ENCODE measurements at regions not wholly inside any gene's neighbourhood (a gene's known extent, or its start where the extent isn't known, plus 50 kb on each side); places are given as distances from the start of the nearest gene placed in this dataset.

DNA sequence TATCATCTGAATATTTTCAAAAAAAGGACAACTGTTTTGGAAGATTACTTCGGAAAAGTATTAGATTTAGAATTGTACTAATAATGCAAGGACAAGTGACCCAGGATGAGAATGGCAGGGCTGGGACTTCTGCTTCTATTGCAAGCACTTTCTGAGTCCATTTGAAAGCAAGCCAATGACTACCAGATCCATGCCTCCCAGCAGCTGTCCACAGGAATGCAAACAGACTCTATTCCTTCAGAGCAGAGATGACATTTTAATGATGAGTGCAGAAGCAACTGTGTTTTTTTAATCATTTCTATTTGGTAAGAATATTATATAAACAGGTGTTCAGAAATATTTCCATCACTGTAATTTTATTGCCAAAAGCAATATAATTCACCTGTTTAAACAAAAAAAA is 456.7 kb downstream of the SOX11 start:
- no peaks in the 10 kb centered on the region for H3K4me1 ChIP-seq (ENCODE audit: low read length)
- no peaks in the 10 kb centered on the region for H4K20me1 ChIP-seq (ENCODE audit: insufficient read depth, low read depth, low read length)
- H3K9ac ChIP-seq (ENCODE audit: low read length): no peak overlapping the region
- no peak overlapping the region for H2AFZ ChIP-seq (ENCODE audit: low read length)
- H3K9me3 ChIP-seq (ENCODE audit: low read length): peaks cover 4% of the 10 kb centered on the region
- no peak overlapping the region for H3K4me2 ChIP-seq (ENCODE audit: low read depth, low read length, poor library complexity, severe bottlenecking)
- H3K27me3 ChIP-seq (ENCODE audit: low read length): no peaks in the 10 kb centered on the region
- DNase-seq: no peak
- no peak overlapping the region for H3K4me3 ChIP-seq (ENCODE audit: low read length)
- H3K79me2 ChIP-seq (ENCODE audit: low read length): no peaks in the 10 kb centered on the region
- no peaks in the 10 kb centered on the region for H3K36me3 ChIP-seq (ENCODE audit: insufficient read depth, low read length)
- H3K9me2 ChIP-seq (replicated peaks; ENCODE audit: insufficient read depth, low read length): no peaks in the 10 kb centered on the region
- H3K27ac ChIP-seq (ENCODE audit: low read length): no peak overlapping the region

DNA sequence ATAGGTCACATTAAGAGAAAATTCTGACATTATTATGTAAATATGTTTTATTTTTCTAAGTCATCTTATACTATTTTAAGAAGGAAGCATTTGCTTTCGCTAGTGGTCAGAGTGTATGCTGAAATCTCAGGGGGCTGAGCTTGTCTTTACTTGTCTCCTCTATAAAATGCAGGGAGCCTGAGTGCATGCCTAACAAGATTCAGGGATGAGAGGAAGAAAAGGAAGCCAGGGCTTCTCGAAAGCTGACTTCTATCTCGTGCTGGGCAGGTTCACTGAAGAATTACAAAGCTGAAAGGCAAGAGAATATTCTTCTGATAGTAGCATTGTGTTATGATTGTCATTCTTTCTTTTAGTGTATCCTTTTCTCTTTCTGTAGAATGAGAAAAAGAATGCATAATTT is 467.4 kb downstream of the SOX11 start:
- Histone ChIP-seq H3K9me2 (replicated peaks; ENCODE audit: insufficient read depth, low read length) (no peaks in the 10 kb centered on the region), H3K27me3 (ENCODE audit: low read length) (no peaks in the 10 kb centered on the region), H3K9me3 (ENCODE audit: low read length) (no peaks in the 10 kb centered on the region), H3K9ac (ENCODE audit: low read length) (peak overlapping the region; percentile 34; the same call in 1 of the 2 replicates), H3K4me3 (ENCODE audit: low read length) (peak overlapping the region; percentile 26; the same call in 1 of the 2 replicates), H3K27ac (ENCODE audit: low read length) (no peak overlapping the region), H2AFZ (ENCODE audit: low read length) (peak overlapping the region; percentile 63), H3K79me2 (ENCODE audit: low read length) (no peaks in the 10 kb centered on the region), H3K4me1 (ENCODE audit: low read length) (peaks cover 16% of the 10 kb centered on the region), H3K36me3 (ENCODE audit: insufficient read depth, low read length) (no peaks in the 10 kb centered on the region), H4K20me1 (ENCODE audit: insufficient read depth, low read depth, low read length) (no peaks in the 10 kb centered on the region), H3K4me2 (ENCODE audit: low read depth, low read length, poor library complexity, severe bottlenecking) (peak overlapping the region; percentile 37)
- no peak for DNase-seq

DNA sequence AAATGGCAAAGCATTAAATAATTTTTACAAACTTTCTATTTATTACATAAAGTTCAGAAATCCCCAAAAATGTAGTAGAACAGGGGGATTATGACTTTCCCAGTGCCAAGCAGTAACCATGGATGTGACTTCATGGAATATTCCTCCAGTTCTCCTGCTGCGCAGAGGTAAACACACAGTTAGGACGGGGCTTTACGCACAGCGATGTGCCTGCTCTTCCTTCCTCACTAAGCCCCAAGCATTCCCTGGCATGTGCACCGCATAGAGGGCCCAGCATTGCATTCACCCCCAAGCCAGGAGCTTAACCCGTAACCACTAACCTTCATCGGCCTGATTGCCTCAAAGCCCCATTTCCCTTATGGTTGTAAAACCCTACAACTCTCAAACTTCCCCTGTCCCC is 471.7 kb downstream of the SOX11 start:
- Histone ChIP-seq H3K4me2 (ENCODE audit: low read depth, low read length, poor library complexity, severe bottlenecking) (no peak overlapping the region), H3K9ac (ENCODE audit: low read length) (no peak overlapping the region), H3K36me3 (ENCODE audit: insufficient read depth, low read length) (no peaks in the 10 kb centered on the region), H4K20me1 (ENCODE audit: insufficient read depth, low read depth, low read length) (no peaks in the 10 kb centered on the region), H3K4me3 (ENCODE audit: low read length) (no peak overlapping the region), H3K27ac (ENCODE audit: low read length) (no peak overlapping the region), H3K4me1 (ENCODE audit: low read length) (peaks cover 13% of the 10 kb centered on the region), H2AFZ (ENCODE audit: low read length) (no peak overlapping the region), H3K9me2 (replicated peaks; ENCODE audit: insufficient read depth, low read length) (no peaks in the 10 kb centered on the region), H3K9me3 (ENCODE audit: low read length) (no peaks in the 10 kb centered on the region), H3K79me2 (ENCODE audit: low read length) (no peaks in the 10 kb centered on the region), H3K27me3 (ENCODE audit: low read length) (no peaks in the 10 kb centered on the region)
- no peak for DNase-seq

DNA sequence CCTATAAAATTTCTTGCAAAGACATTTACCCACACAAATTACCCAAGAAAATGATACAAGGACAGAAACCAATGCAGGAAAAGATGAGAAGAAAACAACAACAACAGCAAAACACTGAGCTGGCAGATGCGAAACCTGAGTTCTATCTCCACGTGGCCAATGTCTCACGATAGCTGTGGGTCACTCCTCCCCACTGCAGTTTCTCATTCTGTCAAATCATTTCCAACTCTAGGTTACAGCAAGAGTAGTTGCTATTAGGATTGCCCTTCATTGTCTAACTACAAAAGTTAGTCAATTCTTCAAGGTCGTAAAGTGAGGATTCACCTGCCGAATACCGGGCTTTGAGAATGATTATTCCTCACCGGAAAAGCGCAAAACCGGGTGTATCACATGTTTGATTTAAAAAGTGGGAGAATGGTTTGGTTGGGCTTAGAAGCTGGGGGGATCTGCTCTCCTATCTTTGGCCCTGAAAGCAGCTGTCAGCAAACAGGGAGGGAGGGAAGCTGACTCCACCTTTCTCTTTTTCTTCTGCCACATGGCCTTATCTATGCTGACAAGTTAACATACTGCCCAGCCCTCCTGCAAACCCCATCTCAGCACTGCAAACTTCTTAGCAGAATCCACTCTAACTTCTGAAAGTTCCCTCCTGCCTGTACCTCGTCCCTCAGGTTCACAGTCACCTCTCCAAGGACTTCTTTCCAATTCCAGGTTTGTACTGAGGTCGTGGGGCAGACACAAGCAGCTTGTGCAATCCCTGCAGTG is 473.0 kb downstream of the SOX11 start:
- H3K79me2 ChIP-seq (ENCODE audit: low read length): no peaks in the 10 kb centered on the region
- no peaks in the 10 kb centered on the region for H3K9me3 ChIP-seq (ENCODE audit: low read length)
- H3K36me3 ChIP-seq (ENCODE audit: insufficient read depth, low read length): no peaks in the 10 kb centered on the region
- H3K9ac ChIP-seq (ENCODE audit: low read length): no peak overlapping the region
- no peak overlapping the region for H3K4me2 ChIP-seq (ENCODE audit: low read depth, low read length, poor library complexity, severe bottlenecking)
- no peak overlapping the region for H2AFZ ChIP-seq (ENCODE audit: low read length)
- no peaks in the 10 kb centered on the region for H4K20me1 ChIP-seq (ENCODE audit: insufficient read depth, low read depth, low read length)
- H3K4me1 ChIP-seq (ENCODE audit: low read length): peaks cover 6% of the 10 kb centered on the region
- no peaks in the 10 kb centered on the region for H3K27me3 ChIP-seq (ENCODE audit: low read length)
- H3K4me3 ChIP-seq (ENCODE audit: low read length): no peak overlapping the region
- DNase-seq: no peak
- no peak overlapping the region for H3K27ac ChIP-seq (ENCODE audit: low read length)
- H3K9me2 ChIP-seq (replicated peaks; ENCODE audit: insufficient read depth, low read length): no peaks in the 10 kb centered on the region

DNA sequence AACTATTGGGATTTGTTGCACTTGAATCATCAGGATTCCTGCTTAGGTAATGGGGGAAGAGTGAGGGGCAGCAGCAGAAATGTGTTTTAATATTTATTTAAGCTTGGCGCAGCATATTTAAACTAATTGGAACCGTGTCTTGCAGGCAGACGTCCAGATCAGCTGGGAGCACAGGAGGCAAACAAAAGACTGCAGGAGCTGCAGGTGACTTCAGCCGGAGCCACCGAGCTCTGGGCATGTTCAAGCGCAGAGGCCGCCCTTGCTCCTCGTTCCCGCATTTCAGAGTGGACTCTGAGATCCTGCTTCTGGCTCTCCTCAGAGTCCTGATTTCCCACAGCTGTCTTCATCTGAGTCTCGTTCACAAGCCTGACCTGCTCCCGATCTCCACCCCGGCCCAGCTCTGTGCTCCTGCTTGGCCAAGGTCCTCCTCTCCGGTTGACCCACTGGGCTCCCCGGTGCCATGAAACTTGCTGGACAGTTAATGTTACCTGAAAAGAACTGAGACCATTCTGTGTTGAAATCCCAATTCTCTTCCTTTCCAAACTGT is 475.5 kb downstream of the SOX11 start:
- H2AFZ ChIP-seq (ENCODE audit: low read length): no peak overlapping the region

DNA sequence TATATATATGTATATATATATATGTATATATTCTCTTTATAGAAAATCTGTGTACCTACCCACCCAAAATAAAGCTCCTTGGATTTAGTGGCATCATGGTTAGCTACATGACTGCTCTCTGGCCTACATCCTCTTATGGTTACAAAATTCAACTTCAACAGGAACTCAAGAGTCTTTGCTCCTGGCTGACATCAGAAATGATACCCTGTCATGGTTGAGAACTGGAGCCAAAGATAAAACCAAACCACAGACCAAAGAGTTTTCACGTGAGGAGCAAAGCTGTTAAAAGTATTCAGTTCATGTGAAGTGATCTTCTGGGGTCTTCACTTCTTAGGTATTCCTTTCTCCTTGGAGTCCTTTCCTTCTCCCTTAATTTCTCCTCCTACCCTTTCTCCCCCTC is 476.3 kb downstream of the SOX11 start:
- no peak overlapping the region for H3K4me3 ChIP-seq (ENCODE audit: low read length)
- DNase-seq: no peak
- H4K20me1 ChIP-seq (ENCODE audit: insufficient read depth, low read depth, low read length): no peaks in the 10 kb centered on the region
- no peaks in the 10 kb centered on the region for H3K9me3 ChIP-seq (ENCODE audit: low read length)
- H3K4me2 ChIP-seq (ENCODE audit: low read depth, low read length, poor library complexity, severe bottlenecking): no peak overlapping the region
- no peaks in the 10 kb centered on the region for H3K9me2 ChIP-seq (replicated peaks; ENCODE audit: insufficient read depth, low read length)
- no peak overlapping the region for H3K27ac ChIP-seq (ENCODE audit: low read length)
- no peaks in the 10 kb centered on the region for H3K27me3 ChIP-seq (ENCODE audit: low read length)
- H2AFZ ChIP-seq (ENCODE audit: low read length): no peak overlapping the region
- H3K79me2 ChIP-seq (ENCODE audit: low read length): no peaks in the 10 kb centered on the region
- no peak overlapping the region for H3K9ac ChIP-seq (ENCODE audit: low read length)
- H3K36me3 ChIP-seq (ENCODE audit: insufficient read depth, low read length): no peaks in the 10 kb centered on the region
- H3K4me1 ChIP-seq (ENCODE audit: low read length): peaks cover 6% of the 10 kb centered on the region

More for the DNA sequence above, 475.5 kb downstream of the SOX11 start:
- Histone ChIP-seq H4K20me1 (ENCODE audit: insufficient read depth, low read depth, low read length) (no peaks in the 10 kb centered on the region), H3K4me3 (ENCODE audit: low read length) (no peak overlapping the region), H3K9me2 (replicated peaks; ENCODE audit: insufficient read depth, low read length) (no peaks in the 10 kb centered on the region), H3K9ac (ENCODE audit: low read length) (no peak overlapping the region), H3K9me3 (ENCODE audit: low read length) (no peaks in the 10 kb centered on the region), H3K36me3 (ENCODE audit: insufficient read depth, low read length) (no peaks in the 10 kb centered on the region), H3K4me2 (ENCODE audit: low read depth, low read length, poor library complexity, severe bottlenecking) (no peak overlapping the region), H3K79me2 (ENCODE audit: low read length) (no peaks in the 10 kb centered on the region), H3K4me1 (ENCODE audit: low read length) (peaks cover 6% of the 10 kb centered on the region), H3K27ac (ENCODE audit: low read length) (no peak overlapping the region), H3K27me3 (ENCODE audit: low read length) (no peaks in the 10 kb centered on the region)
- DNase-seq: no peak

DNA sequence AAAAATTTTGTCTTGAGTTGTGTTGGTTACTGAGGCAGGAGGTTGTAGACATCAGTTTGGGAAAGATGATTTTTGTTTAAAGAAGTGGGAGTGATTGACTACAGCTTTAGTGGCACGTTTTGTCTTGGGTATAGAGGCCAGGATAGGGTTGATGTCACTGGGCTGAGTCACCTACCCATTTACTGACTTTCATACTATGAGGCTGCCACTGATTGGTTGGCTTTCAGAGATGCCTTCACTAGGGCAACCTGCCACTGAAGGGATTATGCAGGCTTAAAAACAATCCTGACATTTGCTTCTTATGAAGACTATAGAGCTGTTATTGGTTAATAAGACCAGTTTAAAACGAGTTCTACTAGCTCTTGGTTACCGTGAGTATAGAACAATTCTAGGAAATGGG is 479.1 kb downstream of the SOX11 start:
- no peak overlapping the region for H2AFZ ChIP-seq (ENCODE audit: low read length)
- no peak overlapping the region for H3K4me3 ChIP-seq (ENCODE audit: low read length)
- peaks cover 7% of the 10 kb centered on the region for H3K9me3 ChIP-seq (ENCODE audit: low read length)
- peaks cover 13% of the 10 kb centered on the region; the same call in 1 of the 2 replicates for H3K36me3 ChIP-seq (ENCODE audit: insufficient read depth, low read length)
- H3K4me1 ChIP-seq (ENCODE audit: low read length): no peaks in the 10 kb centered on the region
- no peaks in the 10 kb centered on the region for H3K79me2 ChIP-seq (ENCODE audit: low read length)
- no peaks in the 10 kb centered on the region for H3K27me3 ChIP-seq (ENCODE audit: low read length)
- H3K4me2 ChIP-seq (ENCODE audit: low read depth, low read length, poor library complexity, severe bottlenecking): no peak overlapping the region
- DNase-seq: no peak
- H3K9me2 ChIP-seq (replicated peaks; ENCODE audit: insufficient read depth, low read length): no peaks in the 10 kb centered on the region
- H4K20me1 ChIP-seq (ENCODE audit: insufficient read depth, low read depth, low read length): no peaks in the 10 kb centered on the region
- H3K9ac ChIP-seq (ENCODE audit: low read length): no peak overlapping the region
- no peak overlapping the region for H3K27ac ChIP-seq (ENCODE audit: low read length)

DNA sequence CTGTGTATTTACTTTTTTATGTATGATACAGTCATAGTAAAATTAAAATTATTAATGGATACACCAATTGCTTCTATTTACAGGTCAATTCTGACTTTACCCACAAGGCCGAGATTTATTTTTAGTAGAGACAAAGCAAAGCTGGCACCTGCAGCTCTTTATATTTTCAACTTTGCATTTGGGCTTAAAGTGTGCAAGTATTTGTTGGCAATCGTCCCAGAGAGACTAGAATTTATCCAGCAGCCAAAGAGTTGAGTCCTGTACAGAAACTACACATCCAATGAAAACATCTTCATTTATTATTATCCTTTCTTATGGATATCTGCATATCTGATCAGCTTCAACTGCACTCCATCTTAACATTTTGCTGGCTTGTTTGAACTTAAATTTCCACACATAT is 485.6 kb downstream of the SOX11 start:
- Histone ChIP-seq H3K9me2 (replicated peaks; ENCODE audit: insufficient read depth, low read length) (no peaks in the 10 kb centered on the region), H3K4me2 (ENCODE audit: low read depth, low read length, poor library complexity, severe bottlenecking) (peak overlapping the region; percentile 52), H3K4me3 (ENCODE audit: low read length) (peak overlapping the region; percentile 33), H3K9me3 (ENCODE audit: low read length) (peaks cover 7% of the 10 kb centered on the region), H4K20me1 (ENCODE audit: insufficient read depth, low read depth, low read length) (no peaks in the 10 kb centered on the region), H3K36me3 (ENCODE audit: insufficient read depth, low read length) (peaks cover 13% of the 10 kb centered on the region; the same call in 1 of the 2 replicates), H3K9ac (ENCODE audit: low read length) (no peak overlapping the region), H3K79me2 (ENCODE audit: low read length) (no peaks in the 10 kb centered on the region), H3K27ac (ENCODE audit: low read length) (peak overlapping the region; percentile 44), H3K4me1 (ENCODE audit: low read length) (peaks cover 49% of the 10 kb centered on the region), H3K27me3 (ENCODE audit: low read length) (no peaks in the 10 kb centered on the region), H2AFZ (ENCODE audit: low read length) (no peak overlapping the region)
- peak; percentile 66 for DNase-seq

Data from Karpas-422 (cell line).